Mucosa of descending colon (tissue), 3 donors: ENCODE measurements at regions not wholly inside any gene's neighbourhood (a gene's known extent, or its start where the extent isn't known, plus 50 kb on each side); places are given as distances from the start of the nearest gene placed in this dataset.

Experiments used
- ATAC-seq: fragments of 200-7000 bp; cut with Tn5 transposase; one replicate; pipeline ENCODE4 v1.9.1; 2020; ENCODE audit warnings: mild to moderate bottlenecking, moderate library complexity
- DNase-seq, 3 donors: peaks; one replicate each; pipeline ENCODE4 v3.0.0-alpha.2; 2020
- H3K36me3 ChIP-seq: fragments of 200-600 bp; one replicate; pipeline ENCODE4 v1.8.0; 2021; ENCODE audit warnings: low read depth, mild to moderate bottlenecking
- H3K4me1 ChIP-seq: fragments of 200-600 bp; one replicate; pipeline ENCODE4 v1.8.0; 2021; ENCODE audit warnings: low read depth, mild to moderate bottlenecking
- H3K4me3 ChIP-seq: fragments of 200-600 bp; one replicate; pipeline ENCODE4 v1.8.0; 2021; ENCODE audit warnings: mild to moderate bottlenecking
- H3K9me3 ChIP-seq: fragments of 200-600 bp; one replicate; pipeline ENCODE4 v1.8.0; 2021; ENCODE audit warnings: mild to moderate bottlenecking
- intact Hi-C, 2 donors: fragments of 100-400 bp; cut with DNase I in 1 of 2; cut with micrococcal nuclease in 1 of 2; formaldehyde crosslinking; loops; one replicate each; pipeline versions ENCODE4 v1.11.0 to v1.11.1; 2022; cut with DNase I, micrococcal nuclease
- TF ChIP-seq, protein P1 (sequence below): fragments of 200-600 bp; IDR thresholded peaks from one replicate; pipeline ENCODE4 v1.8.0; 2022; ENCODE audit warnings: antibody characterized with exemption, mild to moderate bottlenecking
- donor health status: DM: no; HTN: no; CAD: no; lungs with moderate emphysema.
- donor health status: DM: no; HTN: no; CAD: no.
- donor health status: DM: no; HTN: yes; CAD: no.

DNA sequence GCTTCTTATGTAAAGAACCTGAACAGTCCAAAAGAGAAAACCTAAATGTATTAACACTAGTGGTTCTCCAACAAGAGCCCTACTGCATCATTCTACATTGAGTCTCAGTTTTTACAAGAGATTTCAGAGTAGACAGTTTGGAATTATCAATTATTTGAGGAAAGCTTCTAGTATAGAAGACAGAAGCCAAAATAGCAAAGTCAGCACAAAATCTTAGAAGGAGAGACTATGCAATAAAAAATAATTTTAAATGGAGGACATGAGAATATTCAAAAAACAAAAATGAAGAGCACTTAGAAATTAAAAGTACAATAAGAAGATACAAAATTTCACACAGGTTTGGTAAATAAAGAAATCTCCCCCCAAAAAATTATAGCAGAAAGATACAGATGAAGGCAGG is 406.3 kb upstream of the USP15 start:
- DNase-seq (no peak), ATAC-seq (no peak)
- TF ChIP-seq, protein P1, sequence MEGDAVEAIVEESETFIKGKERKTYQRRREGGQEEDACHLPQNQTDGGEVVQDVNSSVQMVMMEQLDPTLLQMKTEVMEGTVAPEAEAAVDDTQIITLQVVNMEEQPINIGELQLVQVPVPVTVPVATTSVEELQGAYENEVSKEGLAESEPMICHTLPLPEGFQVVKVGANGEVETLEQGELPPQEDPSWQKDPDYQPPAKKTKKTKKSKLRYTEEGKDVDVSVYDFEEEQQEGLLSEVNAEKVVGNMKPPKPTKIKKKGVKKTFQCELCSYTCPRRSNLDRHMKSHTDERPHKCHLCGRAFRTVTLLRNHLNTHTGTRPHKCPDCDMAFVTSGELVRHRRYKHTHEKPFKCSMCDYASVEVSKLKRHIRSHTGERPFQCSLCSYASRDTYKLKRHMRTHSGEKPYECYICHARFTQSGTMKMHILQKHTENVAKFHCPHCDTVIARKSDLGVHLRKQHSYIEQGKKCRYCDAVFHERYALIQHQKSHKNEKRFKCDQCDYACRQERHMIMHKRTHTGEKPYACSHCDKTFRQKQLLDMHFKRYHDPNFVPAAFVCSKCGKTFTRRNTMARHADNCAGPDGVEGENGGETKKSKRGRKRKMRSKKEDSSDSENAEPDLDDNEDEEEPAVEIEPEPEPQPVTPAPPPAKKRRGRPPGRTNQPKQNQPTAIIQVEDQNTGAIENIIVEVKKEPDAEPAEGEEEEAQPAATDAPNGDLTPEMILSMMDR: no peak
- intact Hi-C loops: no loop called here
- Histone ChIP-seq H3K9me3 (peaks cover 29% of the 10 kb centered on the region), H3K4me1 (no peaks in the 10 kb centered on the region), H3K36me3 (no peaks in the 10 kb centered on the region), H3K4me3 (no peak overlapping the region)

DNA sequence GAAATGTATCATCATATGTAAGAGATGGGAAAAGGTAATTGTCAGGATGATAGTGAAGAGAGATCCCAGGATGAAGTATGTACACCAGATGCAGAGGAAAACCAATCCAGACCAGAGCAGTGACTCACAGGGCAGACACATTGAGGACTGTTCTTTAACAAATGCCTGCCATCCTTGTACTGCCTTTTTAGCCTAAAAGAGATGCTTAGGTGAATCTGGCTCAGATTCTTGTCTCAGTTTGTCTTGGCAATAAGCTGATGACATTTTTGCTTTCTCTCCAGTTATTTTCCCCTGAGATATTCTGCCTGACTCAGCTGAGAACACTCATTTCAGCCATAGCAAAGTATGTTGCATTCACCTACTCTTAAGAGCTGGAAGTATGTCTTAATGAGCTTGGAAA is 405.3 kb upstream of the USP15 start:
- H3K9me3 ChIP-seq: peaks cover 25% of the 10 kb centered on the region
- intact Hi-C loops: no loop called here
- H3K4me3 ChIP-seq: no peak overlapping the region
- TF ChIP-seq, protein P1: no peak
- no peaks in the 10 kb centered on the region for H3K4me1 ChIP-seq
- H3K36me3 ChIP-seq: no peaks in the 10 kb centered on the region
- ATAC-seq (no peak), DNase-seq (no peak)

DNA sequence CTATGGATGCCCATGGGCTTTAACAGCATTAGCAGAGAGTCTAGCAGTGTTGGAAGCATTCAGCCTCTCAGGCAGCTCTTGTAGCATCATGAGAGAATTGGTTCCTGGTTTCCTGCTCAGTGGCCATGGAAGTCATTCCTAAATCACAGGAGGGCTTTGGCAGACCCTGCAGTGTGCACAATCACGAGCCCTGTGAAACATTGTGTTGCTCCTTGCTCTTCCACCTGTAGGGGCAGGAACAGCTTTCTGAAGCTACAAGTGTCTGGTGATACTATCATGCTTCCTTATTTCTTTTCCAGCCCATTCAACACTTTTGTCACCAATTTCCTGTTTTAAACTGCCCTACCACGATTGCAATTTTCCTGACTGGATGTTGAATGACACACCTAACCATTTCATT is 402.2 kb upstream of the USP15 start:
- peaks cover 7% of the 10 kb centered on the region for H3K9me3 ChIP-seq
- H3K4me3 ChIP-seq: no peak overlapping the region
- no peak for DNase-seq
- no peak for ATAC-seq
- intact Hi-C loops: no loop called here
- H3K4me1 ChIP-seq: no peaks in the 10 kb centered on the region
- no peaks in the 10 kb centered on the region for H3K36me3 ChIP-seq
- TF ChIP-seq, protein P1: no peak

DNA sequence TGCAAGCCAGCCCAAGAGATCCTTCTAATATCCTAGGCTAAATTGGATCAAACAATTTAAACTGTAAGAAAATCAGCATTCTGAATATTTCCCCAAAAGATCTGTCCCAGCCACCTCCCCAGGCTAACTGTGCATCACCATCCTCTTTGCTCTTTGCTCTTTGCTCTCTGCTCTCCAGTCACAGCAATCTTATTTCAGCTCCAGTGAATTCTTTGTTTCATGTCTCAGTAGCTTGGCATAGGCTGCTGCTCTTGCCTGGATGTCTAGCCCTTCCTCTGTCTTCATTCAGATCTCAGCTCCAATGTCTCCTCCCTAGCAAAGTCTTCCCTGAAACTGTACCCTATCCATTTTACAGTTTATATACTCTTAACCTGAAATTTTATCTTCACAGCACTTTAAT is 399.8 kb upstream of the USP15 start:
- H3K4me1 ChIP-seq: no peaks in the 10 kb centered on the region
- no peak overlapping the region for H3K4me3 ChIP-seq
- intact Hi-C loops: no loop called here
- DNase-seq (no peak), ATAC-seq (no peak)
- H3K36me3 ChIP-seq: no peaks in the 10 kb centered on the region
- peaks cover 17% of the 10 kb centered on the region for H3K9me3 ChIP-seq
- TF ChIP-seq, protein P1: no peak

DNA sequence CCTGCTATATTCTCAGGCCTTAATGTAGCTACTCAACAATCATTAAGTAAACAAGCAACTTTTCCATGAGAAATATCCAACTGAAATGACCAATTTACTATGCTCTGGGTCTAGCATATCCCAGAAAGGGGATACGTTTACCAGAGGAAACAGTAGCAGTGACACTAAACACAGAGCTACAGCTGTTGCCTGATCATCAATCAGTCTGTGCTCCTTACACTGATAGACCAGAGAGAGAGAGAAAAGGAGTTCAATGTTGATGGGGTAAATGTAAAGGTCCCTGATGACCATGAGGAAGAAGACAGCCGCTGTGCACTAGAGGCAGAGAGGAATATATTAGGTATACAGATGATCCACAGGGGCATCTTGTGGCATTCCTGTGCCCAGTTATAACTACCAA is 397.2 kb upstream of the USP15 start:
- DNase-seq (no peak), ATAC-seq (no peak)
- TF ChIP-seq, protein P1: no peak
- intact Hi-C loops: no loop called here
- H3K9me3 ChIP-seq: peaks cover 17% of the 10 kb centered on the region
- no peak overlapping the region for H3K4me3 ChIP-seq
- H3K36me3 ChIP-seq: no peaks in the 10 kb centered on the region
- H3K4me1 ChIP-seq: no peaks in the 10 kb centered on the region

DNA sequence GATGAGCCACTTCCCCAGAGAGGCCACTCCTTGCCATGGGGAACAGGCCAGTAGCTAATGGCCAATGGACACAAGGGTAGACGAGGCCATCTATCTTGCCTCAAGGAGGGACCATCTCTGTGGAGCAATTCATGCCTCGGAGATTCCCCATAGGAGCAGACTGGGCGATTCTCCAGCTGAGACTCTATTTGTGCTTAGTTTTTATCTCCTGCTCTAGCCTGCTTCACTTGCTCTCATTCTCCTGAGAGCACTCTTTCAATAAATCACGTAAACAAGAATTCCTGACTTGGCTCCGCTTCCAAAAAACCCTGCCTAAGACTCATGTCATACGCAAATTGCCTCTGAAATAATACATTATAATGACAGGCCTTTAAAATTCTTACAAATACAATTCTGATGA is 396.4 kb upstream of the USP15 start:
- no peaks in the 10 kb centered on the region for H3K36me3 ChIP-seq
- TF ChIP-seq, protein P1: no peak
- H3K9me3 ChIP-seq: peaks cover 17% of the 10 kb centered on the region
- no peaks in the 10 kb centered on the region for H3K4me1 ChIP-seq
- no peak overlapping the region for H3K4me3 ChIP-seq
- intact Hi-C loops: no loop called here
- DNase-seq: no peak
- ATAC-seq: no peak
